ENCODE measurements at regions not wholly inside any gene's neighbourhood (a gene's known extent, or its start where the extent isn't known, plus 50 kb on each side); places are given as distances from the start of the nearest gene placed in this dataset.

- H4K91ac ChIP-seq (ENCODE audit: low read length) = no peak overlapping the region
- H3K4ac ChIP-seq (ENCODE audit: low read depth in 1 of 2, low read length in 2 of 2) = no peak overlapping the region
- no peak overlapping the region for H3K4me3 ChIP-seq (ENCODE audit: insufficient read depth in 1 of 2, low read depth in 1 of 2, low read length in 2 of 2)
- H2BK120ac ChIP-seq (ENCODE audit: low read depth, low read length) = no peak overlapping the region
- no peak overlapping the region for H2BK12ac ChIP-seq (ENCODE audit: low read length in 2 of 2)
- no peak overlapping the region for H3K14ac ChIP-seq (ENCODE audit: low read length in 2 of 2)
- no peak overlapping the region for H3K27ac ChIP-seq (ENCODE audit: low read length, poor library complexity, severe bottlenecking)
- DNase-seq = peak; percentile 6
- H3K4me2 ChIP-seq (ENCODE audit: low read length, poor library complexity, severe bottlenecking) = no peak overlapping the region
- no peak overlapping the region for H3K18ac ChIP-seq (ENCODE audit: low read depth in 1 of 2, low read length in 2 of 2)
- no peaks in the 10 kb centered on the region for H3K4me1 ChIP-seq (ENCODE audit: control insufficient read depth, insufficient read depth, low read depth, low read length)
- no peak overlapping the region for H2AFZ ChIP-seq (ENCODE audit: low read depth, low read length)
- H3K36me3 ChIP-seq (ENCODE audit: control insufficient read depth in 1 of 2, insufficient read depth in 2 of 2, low read depth in 1 of 2, low read length in 2 of 2) = no peaks in the 10 kb centered on the region
- no CpG with 5 or more reads among the region's 2 CpGs for WGBS
- H2BK5ac ChIP-seq (ENCODE audit: low read depth, low read length, poor library complexity, severe bottlenecking) = no peak overlapping the region
- no peak overlapping the region for H3K9ac ChIP-seq (ENCODE audit: low read length)
- no peaks in the 10 kb centered on the region for H3K27me3 ChIP-seq (ENCODE audit: control insufficient read depth in 1 of 2, insufficient read depth in 1 of 2, low read length in 2 of 2)
- no peak overlapping the region for H3K23ac ChIP-seq (ENCODE audit: low read length in 2 of 2)
- H4K8ac ChIP-seq (ENCODE audit: low read length) = no peak overlapping the region
- no peak overlapping the region for H2AK5ac ChIP-seq (ENCODE audit: low read length, severe bottlenecking)
- H3K79me1 ChIP-seq (replicated peaks; ENCODE audit: low read length, poor library complexity, severe bottlenecking) = no peaks in the 10 kb centered on the region
- no peaks in the 10 kb centered on the region for H3K9me3 ChIP-seq (ENCODE audit: control insufficient read depth, low read length)
- no peak overlapping the region for H2BK15ac ChIP-seq (ENCODE audit: low read depth, poor library complexity, severe bottlenecking)
These were observed 76.6 kb upstream of the VGLL2 start for GRCh38 chr6:117188627-117189201.

GRCh38 chr6:117191009-117191408 lies 74.3 kb upstream of the VGLL2 start:
- no peak overlapping the region for H3K27ac ChIP-seq (ENCODE audit: low read length, poor library complexity, severe bottlenecking)
- 61% methylated on average over 3 of the region's 5 CpGs for WGBS
- no peaks in the 10 kb centered on the region for H3K36me3 ChIP-seq (ENCODE audit: control insufficient read depth in 1 of 2, insufficient read depth in 2 of 2, low read depth in 1 of 2, low read length in 2 of 2)
- no peak overlapping the region for H4K91ac ChIP-seq (ENCODE audit: low read length)
- no peak overlapping the region for H3K18ac ChIP-seq (ENCODE audit: low read depth in 1 of 2, low read length in 2 of 2)
- no peak overlapping the region for H3K4me2 ChIP-seq (ENCODE audit: low read length, poor library complexity, severe bottlenecking)
- DNase-seq = no peak
- no peak overlapping the region for H2BK12ac ChIP-seq (ENCODE audit: low read length in 2 of 2)
- no peak overlapping the region for H2AK5ac ChIP-seq (ENCODE audit: low read length, severe bottlenecking)
- no peak overlapping the region for H3K14ac ChIP-seq (ENCODE audit: low read length in 2 of 2)
- H3K4ac ChIP-seq (ENCODE audit: low read depth in 1 of 2, low read length in 2 of 2) = no peak overlapping the region
- H3K4me1 ChIP-seq (ENCODE audit: control insufficient read depth, insufficient read depth, low read depth, low read length) = no peaks in the 10 kb centered on the region
- no peak overlapping the region for H3K9ac ChIP-seq (ENCODE audit: low read length)
- no peak overlapping the region for H3K4me3 ChIP-seq (ENCODE audit: insufficient read depth in 1 of 2, low read depth in 1 of 2, low read length in 2 of 2)
- H2BK120ac ChIP-seq (ENCODE audit: low read depth, low read length) = no peak overlapping the region
- no peak overlapping the region for H4K8ac ChIP-seq (ENCODE audit: low read length)
- no peaks in the 10 kb centered on the region for H3K79me1 ChIP-seq (replicated peaks; ENCODE audit: low read length, poor library complexity, severe bottlenecking)
- H2AFZ ChIP-seq (ENCODE audit: low read depth, low read length) = no peak overlapping the region
- H2BK15ac ChIP-seq (ENCODE audit: low read depth, poor library complexity, severe bottlenecking) = no peak overlapping the region
- no peak overlapping the region for H3K23ac ChIP-seq (ENCODE audit: low read length in 2 of 2)
- no peaks in the 10 kb centered on the region for H3K9me3 ChIP-seq (ENCODE audit: control insufficient read depth, low read length)
- no peaks in the 10 kb centered on the region for H3K27me3 ChIP-seq (ENCODE audit: control insufficient read depth in 1 of 2, insufficient read depth in 1 of 2, low read length in 2 of 2)
- no peak overlapping the region for H2BK5ac ChIP-seq (ENCODE audit: low read depth, low read length, poor library complexity, severe bottlenecking)

GRCh38 chr6:117191448-117191847 lies 73.9 kb upstream of the VGLL2 start:
- no peak overlapping the region for H4K8ac ChIP-seq (ENCODE audit: low read length)
- no peak overlapping the region for H3K27ac ChIP-seq (ENCODE audit: low read length, poor library complexity, severe bottlenecking)
- H2AK5ac ChIP-seq (ENCODE audit: low read length, severe bottlenecking) = no peak overlapping the region
- H3K4ac ChIP-seq (ENCODE audit: low read depth in 1 of 2, low read length in 2 of 2) = no peak overlapping the region
- no peak overlapping the region for H3K14ac ChIP-seq (ENCODE audit: low read length in 2 of 2)
- no peak overlapping the region for H2BK5ac ChIP-seq (ENCODE audit: low read depth, low read length, poor library complexity, severe bottlenecking)
- no peak overlapping the region for H2BK12ac ChIP-seq (ENCODE audit: low read length in 2 of 2)
- no peak overlapping the region for H3K18ac ChIP-seq (ENCODE audit: low read depth in 1 of 2, low read length in 2 of 2)
- no peak overlapping the region for H3K9ac ChIP-seq (ENCODE audit: low read length)
- no peak overlapping the region for H3K4me2 ChIP-seq (ENCODE audit: low read length, poor library complexity, severe bottlenecking)
- H2BK15ac ChIP-seq (ENCODE audit: low read depth, poor library complexity, severe bottlenecking) = no peak overlapping the region
- H3K4me3 ChIP-seq (ENCODE audit: insufficient read depth in 1 of 2, low read depth in 1 of 2, low read length in 2 of 2) = no peak overlapping the region
- no peak overlapping the region for H2AFZ ChIP-seq (ENCODE audit: low read depth, low read length)
- no peaks in the 10 kb centered on the region for H3K9me3 ChIP-seq (ENCODE audit: control insufficient read depth, low read length)
- 95% methylated on average over 1 of the region's 1 CpG for WGBS
- no peak overlapping the region for H2BK120ac ChIP-seq (ENCODE audit: low read depth, low read length)
- H3K36me3 ChIP-seq (ENCODE audit: control insufficient read depth in 1 of 2, insufficient read depth in 2 of 2, low read depth in 1 of 2, low read length in 2 of 2) = no peaks in the 10 kb centered on the region
- H3K79me1 ChIP-seq (replicated peaks; ENCODE audit: low read length, poor library complexity, severe bottlenecking) = no peaks in the 10 kb centered on the region
- H4K91ac ChIP-seq (ENCODE audit: low read length) = no peak overlapping the region
- H3K4me1 ChIP-seq (ENCODE audit: control insufficient read depth, insufficient read depth, low read depth, low read length) = no peaks in the 10 kb centered on the region
- no peak overlapping the region for H3K23ac ChIP-seq (ENCODE audit: low read length in 2 of 2)
- DNase-seq = no peak
- H3K27me3 ChIP-seq (ENCODE audit: control insufficient read depth in 1 of 2, insufficient read depth in 1 of 2, low read length in 2 of 2) = no peaks in the 10 kb centered on the region

- Histone ChIP-seq H3K4me3 (ENCODE audit: insufficient read depth in 1 of 2, low read depth in 1 of 2, low read length in 2 of 2) (no peak overlapping the region), H2AFZ (ENCODE audit: low read depth, low read length) (no peak overlapping the region)
These were observed 71.1 kb upstream of the VGLL2 start for GRCh38 chr6:117194271-117194670.

More at GRCh38 chr6:117194271-117194670, 71.1 kb upstream of the VGLL2 start:
- Histone ChIP-seq H3K27ac (ENCODE audit: low read length, poor library complexity, severe bottlenecking) (no peak overlapping the region), H3K9me3 (ENCODE audit: control insufficient read depth, low read length) (no peaks in the 10 kb centered on the region), H3K79me1 (replicated peaks; ENCODE audit: low read length, poor library complexity, severe bottlenecking) (no peaks in the 10 kb centered on the region), H2BK15ac (ENCODE audit: low read depth, poor library complexity, severe bottlenecking) (no peak overlapping the region), H3K14ac (ENCODE audit: low read length in 2 of 2) (no peak overlapping the region), H3K4ac (ENCODE audit: low read depth in 1 of 2, low read length in 2 of 2) (no peak overlapping the region), H2AK5ac (ENCODE audit: low read length, severe bottlenecking) (no peak overlapping the region), H4K91ac (ENCODE audit: low read length) (no peak overlapping the region), H3K36me3 (ENCODE audit: control insufficient read depth in 1 of 2, insufficient read depth in 2 of 2, low read depth in 1 of 2, low read length in 2 of 2) (no peaks in the 10 kb centered on the region), H3K27me3 (ENCODE audit: control insufficient read depth in 1 of 2, insufficient read depth in 1 of 2, low read length in 2 of 2) (no peaks in the 10 kb centered on the region), H3K4me2 (ENCODE audit: low read length, poor library complexity, severe bottlenecking) (no peak overlapping the region), H3K9ac (ENCODE audit: low read length) (no peak overlapping the region), H2BK12ac (ENCODE audit: low read length in 2 of 2) (no peak overlapping the region), H2BK120ac (ENCODE audit: low read depth, low read length) (no peak overlapping the region), H3K18ac (ENCODE audit: low read depth in 1 of 2, low read length in 2 of 2) (no peak overlapping the region), H3K23ac (ENCODE audit: low read length in 2 of 2) (no peak overlapping the region), H3K4me1 (ENCODE audit: control insufficient read depth, insufficient read depth, low read depth, low read length) (no peaks in the 10 kb centered on the region), H2BK5ac (ENCODE audit: low read depth, low read length, poor library complexity, severe bottlenecking) (no peak overlapping the region), H4K8ac (ENCODE audit: low read length) (no peak overlapping the region)
- 71% methylated on average over 1 of the region's 2 CpGs for WGBS
- no peak for DNase-seq
